Panc1 (cell line): ENCODE measurements at regions not wholly inside any gene's neighbourhood (a gene's known extent, or its start where the extent isn't known, plus 50 kb on each side); places are given as distances from the start of the nearest gene placed in this dataset.

Source experiments
- ATAC-seq: fragments of 200-7000 bp; cut with Tn5 transposase; 2 replicates; pipeline ENCODE4 v1.9.1; 2020; ENCODE audit warnings: mild to moderate bottlenecking, moderate library complexity
- BruUV-seq: library from RNA; stranded (reverse); fragments of 400-500 nt; replicated peaks from 2 replicates; lab custom pipeline; 2021; lab: Mats Ljungman, UMichigan
- CTCF ChIA-PET: fragments of 300-600 bp; sonication (Branson Sonifier 250); formaldehyde crosslinking; loops from one replicate; lab custom pipeline; 2022; ENCODE audit warnings: antibody characterized with exemption; lab: Charles Lee
- POLR2A ChIA-PET: fragments of 300-600 bp; sonication (Branson Sonifier 250); formaldehyde crosslinking; loops from one replicate; lab custom pipeline; 2022; ENCODE audit warnings: antibody characterized with exemption; lab: Charles Lee
- DNase-seq: peaks from one replicate; pipeline ENCODE4 v3.0.0-alpha.2; 2010; ENCODE audit warnings: low read depth, low spot score
- H3K27ac ChIP-seq: 2 replicates; pipeline ENCODE4 v1.5.1; 2011; ENCODE audit warnings: mild to moderate bottlenecking, low read length, inconsistent platforms
- H3K27me3 ChIP-seq: fragments of 200-500 bp; sonication (Bioruptor generic); 2 replicates; pipeline ENCODE4 v1.6.0; 2014; ENCODE audit warnings: low read length, inconsistent platforms; ENCODE audit not compliant: control insufficient read depth, insufficient read depth
- H3K36me3 ChIP-seq: fragments of 200-500 bp; sonication (Bioruptor generic); 2 replicates; pipeline ENCODE4 v1.5.1; 2014; ENCODE audit warnings: inconsistent platforms, mild to moderate bottlenecking, low read length, moderate library complexity; ENCODE audit not compliant: control insufficient read depth, insufficient read depth
- H3K4me1 ChIP-seq: 2 replicates; pipeline ENCODE4 v1.5.1; 2011; ENCODE audit warnings: inconsistent platforms, mild to moderate bottlenecking, low read length, moderate library complexity; ENCODE audit not compliant: control insufficient read depth, insufficient read depth
- H3K4me3 ChIP-seq, 2 experiments: 2 replicates each; pipeline ENCODE4 v1.5.1; 2011 to 2012; ENCODE audit warnings: low read depth in 2 of 2, low read length in 2 of 2, mild to moderate bottlenecking in 2 of 2, inconsistent platforms in 1 of 2, moderate library complexity in 1 of 2
- H3K9me3 ChIP-seq: fragments of 200-500 bp; sonication (Bioruptor generic); 2 replicates; pipeline ENCODE4 v1.5.1; 2014; ENCODE audit warnings: low read depth, mild to moderate bottlenecking, inconsistent platforms, low read length, moderate library complexity; ENCODE audit not compliant: control insufficient read depth, insufficient read depth
- POLR2AphosphoS5 ChIP-seq: IDR thresholded peaks from 2 replicates; pipeline ENCODE4 v1.6.1; 2012; ENCODE audit warnings: mild to moderate bottlenecking, low read depth, low read length, moderate library complexity
- SIN3A ChIP-seq: IDR thresholded peaks from 2 replicates; pipeline ENCODE4 v1.6.1; 2012; ENCODE audit warnings: low read depth, mild to moderate bottlenecking, low read length, moderate library complexity, borderline replicate concordance; ENCODE audit not compliant: insufficient read depth
- TCF7L2 ChIP-seq: IDR thresholded peaks from 2 replicates; pipeline ENCODE4 v1.6.1; 2011; ENCODE audit warnings: mild to moderate bottlenecking, low read depth, low read length, inconsistent platforms
- in situ Hi-C: cut with HindIII; loops from 2 replicates; pipeline ENCODE4 v1.10.0; 2016; ENCODE audit warnings: low sequenced_read_pairs, low pct_unique_long_range_greater_than_20kb
- intact Hi-C: fragments of 100-400 bp; cut with micrococcal nuclease; formaldehyde crosslinking; loops from one replicate; pipeline ENCODE4 v1.10.0; 2022; ENCODE audit not compliant: unreplicated experiment
- TF ChIP-seq, protein P1 (sequence below), 2 experiments: IDR thresholded peaks; 2 replicates each; pipeline ENCODE4 v1.6.1; 2011 to 2012; ENCODE audit warnings: low read depth in 2 of 2, control low read depth in 1 of 2, low read length in 1 of 2, mild to moderate bottlenecking in 1 of 2, moderate library complexity in 1 of 2; ENCODE audit not compliant: insufficient read depth in 1 of 2
- TF ChIP-seq, protein P2 (sequence below): fragments of 450-650 bp; IDR thresholded peaks from 2 replicates; pipeline ENCODE4 v1.5.1; 2017; ENCODE audit warnings: mild to moderate bottlenecking

DNA sequence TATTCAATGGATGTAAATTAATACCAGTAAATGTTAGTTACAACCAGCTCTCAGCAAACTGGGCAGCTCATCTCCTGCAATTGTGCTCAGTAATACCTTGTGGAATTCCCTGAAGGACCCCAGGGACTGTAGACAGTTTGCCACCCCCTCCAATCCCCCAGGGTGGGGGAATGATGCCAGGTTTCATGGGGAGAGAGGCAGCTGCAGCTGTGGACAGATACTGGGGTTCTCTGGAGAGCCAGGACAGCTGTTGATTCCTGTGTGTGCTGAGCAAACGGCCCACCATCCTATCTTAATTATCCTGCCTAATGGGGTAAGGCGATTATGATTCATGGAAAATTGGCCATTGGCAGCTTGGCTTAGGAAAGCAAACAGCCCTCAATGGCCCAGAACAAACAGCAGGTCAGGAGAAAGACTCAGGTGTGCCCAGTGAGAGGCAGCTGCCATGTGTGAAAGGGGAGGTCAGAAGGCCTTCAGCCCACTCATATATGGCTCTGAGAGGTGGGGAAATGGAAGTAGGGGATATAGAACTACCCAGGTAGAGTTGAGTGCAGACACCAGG, 148.9 kb upstream of the CTTNBP2NL start:
- POLR2A ChIA-PET = no interaction called here
- no peak for DNase-seq
- in situ Hi-C loops (no loop called here), intact Hi-C loops (no loop called here)
- H3K36me3 ChIP-seq = no peaks in the 10 kb centered on the region
- H3K27ac ChIP-seq = no peak overlapping the region
- ATAC-seq = no peak
- CTCF ChIA-PET = no interaction called here
- H3K4me3 ChIP-seq = no peak overlapping the region
- TF ChIP-seq SIN3A (no peak), TCF7L2 (no peak), POLR2AphosphoS5 (no peak)
- TF ChIP-seq, protein P1, sequence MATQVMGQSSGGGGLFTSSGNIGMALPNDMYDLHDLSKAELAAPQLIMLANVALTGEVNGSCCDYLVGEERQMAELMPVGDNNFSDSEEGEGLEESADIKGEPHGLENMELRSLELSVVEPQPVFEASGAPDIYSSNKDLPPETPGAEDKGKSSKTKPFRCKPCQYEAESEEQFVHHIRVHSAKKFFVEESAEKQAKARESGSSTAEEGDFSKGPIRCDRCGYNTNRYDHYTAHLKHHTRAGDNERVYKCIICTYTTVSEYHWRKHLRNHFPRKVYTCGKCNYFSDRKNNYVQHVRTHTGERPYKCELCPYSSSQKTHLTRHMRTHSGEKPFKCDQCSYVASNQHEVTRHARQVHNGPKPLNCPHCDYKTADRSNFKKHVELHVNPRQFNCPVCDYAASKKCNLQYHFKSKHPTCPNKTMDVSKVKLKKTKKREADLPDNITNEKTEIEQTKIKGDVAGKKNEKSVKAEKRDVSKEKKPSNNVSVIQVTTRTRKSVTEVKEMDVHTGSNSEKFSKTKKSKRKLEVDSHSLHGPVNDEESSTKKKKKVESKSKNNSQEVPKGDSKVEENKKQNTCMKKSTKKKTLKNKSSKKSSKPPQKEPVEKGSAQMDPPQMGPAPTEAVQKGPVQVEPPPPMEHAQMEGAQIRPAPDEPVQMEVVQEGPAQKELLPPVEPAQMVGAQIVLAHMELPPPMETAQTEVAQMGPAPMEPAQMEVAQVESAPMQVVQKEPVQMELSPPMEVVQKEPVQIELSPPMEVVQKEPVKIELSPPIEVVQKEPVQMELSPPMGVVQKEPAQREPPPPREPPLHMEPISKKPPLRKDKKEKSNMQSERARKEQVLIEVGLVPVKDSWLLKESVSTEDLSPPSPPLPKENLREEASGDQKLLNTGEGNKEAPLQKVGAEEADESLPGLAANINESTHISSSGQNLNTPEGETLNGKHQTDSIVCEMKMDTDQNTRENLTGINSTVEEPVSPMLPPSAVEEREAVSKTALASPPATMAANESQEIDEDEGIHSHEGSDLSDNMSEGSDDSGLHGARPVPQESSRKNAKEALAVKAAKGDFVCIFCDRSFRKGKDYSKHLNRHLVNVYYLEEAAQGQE (IDR thresholded peaks at IDR 0.05; ENCODE audit: insufficient read depth in 1 of 2, low read depth in 2 of 2, low read length in 1 of 2) = no peak
- no TSS peak for BruUV-seq
- no peaks in the 10 kb centered on the region for H3K4me1 ChIP-seq
- no peaks in the 10 kb centered on the region for H3K27me3 ChIP-seq
- no peaks in the 10 kb centered on the region for H3K9me3 ChIP-seq

DNA sequence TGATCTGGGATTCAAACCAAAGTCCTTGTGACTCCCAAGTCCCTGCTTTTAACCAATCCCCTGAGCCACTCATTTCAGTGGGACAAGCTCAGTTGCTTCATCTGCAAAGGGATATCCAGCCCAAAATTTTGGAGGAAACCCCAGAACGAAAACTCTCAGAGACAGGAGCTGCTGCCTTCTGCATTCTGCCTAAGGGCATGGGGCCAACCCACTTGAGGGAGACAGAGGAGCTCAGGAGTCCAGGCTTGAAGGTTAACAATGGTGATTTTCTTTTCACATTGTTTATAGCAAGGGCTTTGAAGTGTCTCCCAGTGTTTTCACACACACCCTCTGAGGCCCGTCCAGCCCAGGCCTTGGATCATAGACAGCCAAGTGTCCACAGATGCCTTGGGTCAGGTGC, 148.1 kb upstream of the CTTNBP2NL start:
- in situ Hi-C loops = no loop called here

More for the DNA sequence above, 148.1 kb upstream of the CTTNBP2NL start:
- TF ChIP-seq, protein P2, sequence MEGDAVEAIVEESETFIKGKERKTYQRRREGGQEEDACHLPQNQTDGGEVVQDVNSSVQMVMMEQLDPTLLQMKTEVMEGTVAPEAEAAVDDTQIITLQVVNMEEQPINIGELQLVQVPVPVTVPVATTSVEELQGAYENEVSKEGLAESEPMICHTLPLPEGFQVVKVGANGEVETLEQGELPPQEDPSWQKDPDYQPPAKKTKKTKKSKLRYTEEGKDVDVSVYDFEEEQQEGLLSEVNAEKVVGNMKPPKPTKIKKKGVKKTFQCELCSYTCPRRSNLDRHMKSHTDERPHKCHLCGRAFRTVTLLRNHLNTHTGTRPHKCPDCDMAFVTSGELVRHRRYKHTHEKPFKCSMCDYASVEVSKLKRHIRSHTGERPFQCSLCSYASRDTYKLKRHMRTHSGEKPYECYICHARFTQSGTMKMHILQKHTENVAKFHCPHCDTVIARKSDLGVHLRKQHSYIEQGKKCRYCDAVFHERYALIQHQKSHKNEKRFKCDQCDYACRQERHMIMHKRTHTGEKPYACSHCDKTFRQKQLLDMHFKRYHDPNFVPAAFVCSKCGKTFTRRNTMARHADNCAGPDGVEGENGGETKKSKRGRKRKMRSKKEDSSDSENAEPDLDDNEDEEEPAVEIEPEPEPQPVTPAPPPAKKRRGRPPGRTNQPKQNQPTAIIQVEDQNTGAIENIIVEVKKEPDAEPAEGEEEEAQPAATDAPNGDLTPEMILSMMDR = no peak
- no peak for TF ChIP-seq SIN3A
- no peak for TF ChIP-seq TCF7L2
- TF ChIP-seq POLR2AphosphoS5 = no peak
- TF ChIP-seq, protein P1 (IDR thresholded peaks at IDR 0.05; ENCODE audit: insufficient read depth in 1 of 2, low read depth in 2 of 2, low read length in 1 of 2) = no peak
- no peak overlapping the region for H3K27ac ChIP-seq
- ChIA-PET CTCF (no interaction called here), POLR2A (no interaction called here)
- DNase-seq (no peak), ATAC-seq (no peak)
- H3K4me3 ChIP-seq = no peak overlapping the region
- H3K9me3 ChIP-seq = no peaks in the 10 kb centered on the region
- no peaks in the 10 kb centered on the region for H3K36me3 ChIP-seq
- no peaks in the 10 kb centered on the region for H3K4me1 ChIP-seq
- no peaks in the 10 kb centered on the region for H3K27me3 ChIP-seq
- intact Hi-C loops = no loop called here
- BruUV-seq = no TSS peak
